GM23248 (cell line): ENCODE measurements at regions not wholly inside any gene's neighbourhood (a gene's known extent, or its start where the extent isn't known, plus 50 kb on each side); places are given as distances from the start of the nearest gene placed in this dataset.

ENCODE experiments used
- DNase-seq: peaks from one replicate; pipeline ENCODE4 v3.0.0-alpha.2; 2015
- H2AFZ ChIP-seq: fragments of 200-600 bp; sonication (generic); 2 replicates; pipeline ENCODE4 v1.6.1; 2016; ENCODE audit warnings: antibody characterized with exemption
- H3F3A ChIP-seq: fragments of 200-600 bp; sonication (generic); 2 replicates; pipeline ENCODE4 v1.6.1; 2016; ENCODE audit warnings: mild to moderate bottlenecking, antibody characterized with exemption, mixed run types; ENCODE audit not compliant: insufficient read depth
- H3K27ac ChIP-seq: fragments of 200-600 bp; sonication (generic); 2 replicates; pipeline ENCODE4 v1.5.1; 2016; ENCODE audit warnings: mild to moderate bottlenecking
- H3K27me3 ChIP-seq: fragments of 200-600 bp; sonication (generic); replicated peaks from 2 replicates; pipeline ENCODE4 v1.6.1; 2016; ENCODE audit warnings: mild to moderate bottlenecking; ENCODE audit not compliant: insufficient read depth
- H3K36me3 ChIP-seq: fragments of 200-600 bp; sonication (generic); 2 replicates; pipeline ENCODE4 v1.6.1; 2016; ENCODE audit warnings: low read depth, mild to moderate bottlenecking
- H3K4me1 ChIP-seq: fragments of 200-600 bp; sonication (generic); 2 replicates; pipeline ENCODE4 v1.6.1; 2016; ENCODE audit warnings: mild to moderate bottlenecking; ENCODE audit not compliant: insufficient read depth
- H3K4me2 ChIP-seq: fragments of 200-600 bp; sonication (generic); one replicate; pipeline ENCODE4 v1.6.1; 2016; ENCODE audit warnings: mild to moderate bottlenecking; ENCODE audit not compliant: unreplicated experiment
- H3K4me3 ChIP-seq: fragments of 200-600 bp; sonication (generic); 2 replicates; pipeline ENCODE4 v1.5.1; 2016; ENCODE audit warnings: mild to moderate bottlenecking
- H3K79me2 ChIP-seq: fragments of 200-600 bp; sonication (generic); 2 replicates; pipeline ENCODE4 v1.6.1; 2016; ENCODE audit warnings: mild to moderate bottlenecking; ENCODE audit not compliant: insufficient read depth
- H3K9ac ChIP-seq: fragments of 200-600 bp; sonication (generic); 2 replicates; pipeline ENCODE4 v1.6.1; 2016; ENCODE audit warnings: mild to moderate bottlenecking
- H3K9me2 ChIP-seq: fragments of 200-600 bp; sonication (generic); 2 replicates; pipeline ENCODE4 v1.6.1; 2016; ENCODE audit warnings: mixed run types, mild to moderate bottlenecking, moderate library complexity; ENCODE audit not compliant: insufficient read depth
- H3K9me3 ChIP-seq: fragments of 200-600 bp; sonication (generic); one replicate; pipeline ENCODE4 v1.6.1; 2017; ENCODE audit warnings: low read depth
- H4K20me1 ChIP-seq: fragments of 200-600 bp; sonication (generic); 2 replicates; pipeline ENCODE4 v1.6.0; 2016; ENCODE audit not compliant: insufficient read depth
- EZH2 ChIP-seq: fragments of 200-600 bp; sonication (generic); IDR thresholded peaks from 2 replicates; pipeline ENCODE4 v1.6.1; 2018; ENCODE audit warnings: antibody characterized with exemption, mild to moderate bottlenecking; ENCODE audit not compliant: insufficient read depth, poor library complexity, severe bottlenecking
- EZH2phosphoT487 ChIP-seq: fragments of 200-600 bp; sonication (generic); IDR thresholded peaks from 2 replicates; pipeline ENCODE4 v1.6.1; 2018; ENCODE audit warnings: antibody characterized with exemption, moderate library complexity, mild to moderate bottlenecking, low read depth; ENCODE audit not compliant: insufficient read depth
- WGBS, 2 experiments: methylation state at CpG; one replicate each; pipeline ENCODE4 v1.1.6; 2015 to 2017; ENCODE audit warnings: low lambda C conversion rate in 2 of 2, low coverage in 1 of 2; ENCODE audit errors: missing lambda C conversion rate in 2 of 2; 5-methylcytosine and 5-hydroxymethylcytosine counted together
- in situ Hi-C: fragments of 300-500 bp; cut with MboI; formaldehyde crosslinking; loops from 2 replicates; pipeline ENCODE4 v1.15.0; 2020

- no peak overlapping the region for H3K9ac ChIP-seq
- H4K20me1 ChIP-seq: no peaks in the 10 kb centered on the region
- no peak overlapping the region for H3K4me3 ChIP-seq
- TF ChIP-seq EZH2: no peak
- no peak for TF ChIP-seq EZH2phosphoT487
- H3K79me2 ChIP-seq: no peaks in the 10 kb centered on the region
- WGBS, 2 experiments: 60 to 62% methylated on average over 30 to 31 of the region's 31 CpGs
- no peaks in the 10 kb centered on the region; the same call in 1 of the 2 replicates for H3K27me3 ChIP-seq
- no peaks in the 10 kb centered on the region for H3K9me2 ChIP-seq
- no peak overlapping the region for H2AFZ ChIP-seq
- no peak overlapping the region for H3K4me2 ChIP-seq
- H3F3A ChIP-seq: no peaks in the 10 kb centered on the region
- no peaks in the 10 kb centered on the region for H3K36me3 ChIP-seq
- H3K4me1 ChIP-seq: no peaks in the 10 kb centered on the region
- no peak overlapping the region for H3K27ac ChIP-seq
- in situ Hi-C loops: no loop called here
- no peak for DNase-seq
- H3K9me3 ChIP-seq: no peaks in the 10 kb centered on the region
These were observed 268.1 kb downstream of the NDUFA10 start for GRCh38 chr2:239756790-239757760.

GRCh38 chr2:239756031-239756789, 268.9 kb downstream of the NDUFA10 start:
- Histone ChIP-seq H3K79me2 (no peaks in the 10 kb centered on the region), H3K4me1 (no peaks in the 10 kb centered on the region), H3F3A (no peaks in the 10 kb centered on the region), H3K36me3 (no peaks in the 10 kb centered on the region), H3K9ac (no peak overlapping the region), H3K27me3 (no peaks in the 10 kb centered on the region; the same call in 1 of the 2 replicates), H2AFZ (no peak overlapping the region), H3K4me2 (no peak overlapping the region), H4K20me1 (no peaks in the 10 kb centered on the region), H3K9me2 (no peaks in the 10 kb centered on the region), H3K27ac (no peak overlapping the region), H3K4me3 (no peak overlapping the region), H3K9me3 (no peaks in the 10 kb centered on the region)
- no peak for TF ChIP-seq EZH2
- TF ChIP-seq EZH2phosphoT487: no peak
- in situ Hi-C loops: no loop called here
- DNase-seq: no peak
- 56 to 66% methylated on average over 10 of the region's 10 CpGs for whole genome bisulfite sequencing, 2 experiments

DNA sequence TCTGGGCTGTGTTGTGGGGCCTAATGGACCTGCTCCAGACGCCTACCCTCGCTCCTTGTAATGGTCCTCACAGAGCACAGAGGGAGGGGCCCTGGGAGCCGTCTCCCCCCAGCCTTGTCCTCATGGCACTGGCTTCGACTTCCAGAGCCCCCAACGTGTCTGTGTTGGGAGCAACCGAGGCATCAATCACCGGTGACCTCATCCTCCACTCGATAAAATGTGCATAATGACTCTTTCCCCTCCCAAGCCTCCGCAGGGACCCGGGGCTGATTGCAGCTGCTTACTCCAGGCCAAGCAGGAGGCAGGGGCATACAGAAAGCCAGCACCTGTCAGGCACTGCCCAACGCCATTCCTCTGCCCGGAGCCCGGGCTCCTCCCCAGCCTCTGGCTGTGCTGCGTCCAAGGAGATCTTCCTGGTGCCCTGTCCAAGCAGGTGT, 271.7 kb downstream of the NDUFA10 start:
- in situ Hi-C loops: no loop called here
- Histone ChIP-seq H3K9me2 (no peaks in the 10 kb centered on the region), H3K79me2 (no peaks in the 10 kb centered on the region), H2AFZ (no peak overlapping the region), H3K27ac (no peak overlapping the region), H3K36me3 (no peaks in the 10 kb centered on the region), H3K27me3 (no peaks in the 10 kb centered on the region), H3K9me3 (no peaks in the 10 kb centered on the region), H3K4me1 (no peaks in the 10 kb centered on the region), H3K4me3 (no peak overlapping the region), H3F3A (no peaks in the 10 kb centered on the region), H3K9ac (no peak overlapping the region), H3K4me2 (no peak overlapping the region), H4K20me1 (no peaks in the 10 kb centered on the region)
- 64 to 70% methylated on average over 14 of the region's 14 CpGs for WGBS, 2 experiments
- TF ChIP-seq EZH2phosphoT487 (no peak), EZH2 (no peak)
- no peak for DNase-seq

DNA sequence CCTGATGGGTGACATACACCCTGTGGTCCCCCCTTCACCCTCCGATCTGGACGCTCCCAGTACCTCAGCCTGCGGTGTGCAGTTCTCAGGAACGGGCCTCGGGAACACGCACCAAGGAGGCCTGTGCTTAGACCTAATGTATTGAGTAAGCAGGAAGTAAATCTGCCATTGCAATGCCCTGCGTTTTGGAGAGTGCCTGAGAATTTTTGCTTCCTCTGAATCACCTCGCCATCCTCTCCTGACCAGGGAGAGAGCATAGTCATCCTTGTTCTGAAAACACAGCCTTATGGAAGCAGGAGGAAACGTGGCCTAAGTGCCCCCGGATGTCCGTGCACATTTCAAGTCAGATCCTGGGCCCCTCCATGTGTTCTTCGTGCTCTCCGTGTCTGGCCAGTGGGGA, 272.2 kb downstream of the NDUFA10 start:
- in situ Hi-C loops: no loop called here
- no peak for DNase-seq

More for the DNA sequence above, 272.2 kb downstream of the NDUFA10 start:
- Histone ChIP-seq H3K4me2 (no peak overlapping the region), H3K9me2 (no peaks in the 10 kb centered on the region), H3K9ac (no peak overlapping the region), H3K4me3 (no peak overlapping the region), H2AFZ (no peak overlapping the region), H3K27me3 (no peaks in the 10 kb centered on the region), H3K4me1 (no peaks in the 10 kb centered on the region), H3K79me2 (no peaks in the 10 kb centered on the region), H3F3A (no peaks in the 10 kb centered on the region), H3K36me3 (no peaks in the 10 kb centered on the region), H3K27ac (no peak overlapping the region), H4K20me1 (no peaks in the 10 kb centered on the region), H3K9me3 (no peaks in the 10 kb centered on the region)
- TF ChIP-seq EZH2phosphoT487 (no peak), EZH2 (no peak)
- 74 to 76% methylated on average over 13 of the region's 13 CpGs for WGBS, 2 experiments
